ENCODE measurements at regions not wholly inside any gene's neighbourhood (a gene's known extent, or its start where the extent isn't known, plus 50 kb on each side); places are given as distances from the start of the nearest gene placed in this dataset.

DNA sequence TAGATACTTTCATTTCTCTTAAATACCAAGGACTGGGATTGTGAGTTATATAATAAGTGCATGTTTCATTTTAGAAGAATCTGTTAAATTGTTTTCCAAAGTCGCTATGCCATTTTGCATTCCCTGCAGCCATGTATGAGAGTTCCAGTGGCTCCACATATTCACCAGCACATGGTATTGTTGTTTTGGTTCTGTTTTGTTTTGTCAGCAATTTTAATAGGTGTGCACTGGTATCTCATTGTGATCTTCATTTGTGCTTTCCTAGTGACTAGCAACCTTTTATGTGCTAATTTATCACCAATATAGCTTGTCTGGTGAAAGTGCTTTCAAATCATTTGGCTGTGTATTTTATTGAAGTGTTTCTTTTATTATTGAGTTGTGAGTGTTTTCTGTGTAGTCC lies 278.9 kb downstream of the ZNF516 start:
- H3K36me3 Mint-ChIP-seq (ENCODE audit: low read depth): no peaks in the 10 kb centered on the region
- no peaks in the 10 kb centered on the region for H3K9me3 Mint-ChIP-seq (ENCODE audit: insufficient read depth)
- ATAC-seq (no peak), DNase-seq (no peak)
- peaks cover 2% of the 10 kb centered on the region for H3K27me3 Mint-ChIP-seq (ENCODE audit: low read depth)
- POLR2A ChIA-PET: no interaction called here
- H3K27ac Mint-ChIP-seq: no peak overlapping the region
- H3K4me3 Mint-ChIP-seq: no peak overlapping the region
- CTCF ChIA-PET: no interaction called here
- H3K4me1 Mint-ChIP-seq (ENCODE audit: low read depth): peaks cover 14% of the 10 kb centered on the region

DNA sequence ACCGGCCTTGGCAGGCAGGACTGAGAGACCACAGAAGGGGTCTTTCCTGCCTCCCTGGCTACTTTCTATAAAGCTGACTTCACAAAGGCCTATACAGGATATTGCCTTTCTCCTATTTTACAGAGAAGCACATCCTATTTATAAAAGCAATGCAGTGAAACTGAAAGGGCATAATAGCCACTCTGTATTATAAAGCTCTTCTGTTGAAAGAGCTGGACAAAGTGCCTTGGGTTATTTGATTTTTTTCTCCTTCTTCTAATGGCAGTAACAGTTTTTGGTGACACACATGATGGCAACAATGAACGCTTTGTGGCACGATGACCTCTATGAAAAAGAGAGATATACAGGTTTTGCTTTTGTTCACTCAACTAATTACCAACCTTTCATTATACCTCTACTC lies 281.1 kb downstream of the ZNF516 start:
- CTCF ChIA-PET: interaction anchor here (0.8 kb wide), 1 partner anchor 39 kb away, joined by 3 read pairs; no protein-coding TSS in a partner anchor
- ATAC-seq: no peak
- Mint-ChIP-seq H3K4me3 (no peak overlapping the region), H3K4me1 (ENCODE audit: low read depth) (peaks cover 17% of the 10 kb centered on the region), H3K36me3 (ENCODE audit: low read depth) (no peaks in the 10 kb centered on the region), H3K27me3 (ENCODE audit: low read depth) (peaks cover 4% of the 10 kb centered on the region), H3K27ac (no peak overlapping the region), H3K9me3 (ENCODE audit: insufficient read depth) (no peaks in the 10 kb centered on the region)
- POLR2A ChIA-PET: no interaction called here
- no peak for DNase-seq

DNA sequence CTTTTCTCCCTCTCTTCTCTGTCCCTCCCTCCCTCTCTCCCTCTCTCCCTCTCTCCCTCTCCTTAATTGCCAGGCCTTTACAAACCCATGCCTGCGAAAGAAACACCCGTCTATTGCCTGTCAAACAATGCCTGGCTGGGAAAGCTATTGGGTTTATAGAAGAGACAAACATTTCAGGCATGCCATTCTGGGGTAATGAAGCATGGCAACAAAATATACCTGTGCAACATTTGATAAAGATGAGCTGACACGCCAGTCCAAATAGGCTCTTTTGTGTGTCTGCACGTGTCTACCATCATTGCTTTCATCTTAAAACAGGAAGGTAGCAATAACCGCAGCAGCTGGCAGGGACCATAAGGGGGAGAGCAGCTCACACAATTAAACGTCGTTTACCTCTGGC lies 282.1 kb downstream of the ZNF516 start:
- ChIA-PET CTCF (no interaction called here), POLR2A (no interaction called here)
- Mint-ChIP-seq H3K36me3 (ENCODE audit: low read depth) (no peaks in the 10 kb centered on the region), H3K27me3 (ENCODE audit: low read depth) (peaks cover 4% of the 10 kb centered on the region), H3K9me3 (ENCODE audit: insufficient read depth) (no peaks in the 10 kb centered on the region), H3K4me1 (ENCODE audit: low read depth) (peaks cover 18% of the 10 kb centered on the region), H3K4me3 (no peak overlapping the region), H3K27ac (no peak overlapping the region)
- DNase-seq: peak; percentile 33
- peak; percentile 53 for ATAC-seq

DNA sequence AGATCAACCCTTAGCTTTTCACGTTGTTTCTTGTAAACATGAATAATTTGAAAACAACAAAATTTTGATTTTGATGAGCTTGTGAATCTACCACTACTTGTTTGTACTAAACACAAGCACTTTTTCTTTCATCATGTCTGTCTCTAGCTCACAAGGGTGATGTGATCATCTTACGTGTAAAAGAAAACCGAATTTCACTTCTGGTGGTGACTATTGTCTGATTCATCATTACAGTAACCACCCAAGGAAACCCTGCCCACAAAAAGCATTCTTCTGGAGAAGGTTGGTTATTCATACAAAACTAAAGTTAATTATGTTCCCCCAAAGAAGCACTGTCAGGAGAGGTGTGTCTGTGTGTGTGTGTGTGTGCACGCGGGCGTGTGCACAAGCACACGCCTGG lies 285.4 kb downstream of the ZNF516 start:
- Mint-ChIP-seq H3K27me3 (ENCODE audit: low read depth) (peaks cover 10% of the 10 kb centered on the region), H3K9me3 (ENCODE audit: insufficient read depth) (no peaks in the 10 kb centered on the region)
- DNase-seq: no peak

DNA sequence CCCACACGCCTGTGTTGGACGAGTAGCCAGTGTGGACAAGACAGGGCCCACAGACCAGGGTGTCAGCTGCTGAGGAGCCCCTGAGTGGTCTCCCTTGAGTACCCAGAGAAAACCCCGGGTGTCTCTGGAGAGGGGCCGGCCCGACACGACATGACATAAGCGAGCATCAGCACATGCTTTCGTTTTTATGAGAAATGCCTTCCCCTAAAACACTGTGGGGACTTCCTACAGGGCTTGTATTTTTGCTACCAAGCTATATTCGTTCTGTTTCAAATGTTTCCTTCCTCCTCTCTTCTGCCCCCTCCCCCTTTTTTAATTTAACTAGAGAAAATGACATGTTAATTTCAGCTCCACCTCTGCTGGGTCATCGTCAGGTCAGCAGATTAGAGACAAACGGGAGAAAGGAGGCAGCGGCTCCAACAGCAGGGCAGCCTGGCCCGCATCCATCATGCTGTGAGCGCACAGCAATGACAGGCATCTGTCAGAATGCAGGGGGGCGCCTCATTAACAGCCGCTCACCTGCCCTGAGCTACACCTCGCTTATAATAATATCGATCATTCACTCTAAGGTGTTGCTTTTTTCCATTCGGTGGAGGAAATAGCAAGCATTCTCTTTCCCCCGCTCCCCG lies 286.2 kb downstream of the ZNF516 start:
- no peaks in the 10 kb centered on the region for H3K9me3 Mint-ChIP-seq (ENCODE audit: insufficient read depth)
- peak overlapping the region; percentile 22 for H3K27ac Mint-ChIP-seq
- peaks cover 10% of the 10 kb centered on the region for H3K27me3 Mint-ChIP-seq (ENCODE audit: low read depth)
- no peak for ATAC-seq
- H3K36me3 Mint-ChIP-seq (ENCODE audit: low read depth): no peaks in the 10 kb centered on the region
- peaks cover 15% of the 10 kb centered on the region for H3K4me1 Mint-ChIP-seq (ENCODE audit: low read depth)
- CTCF ChIA-PET: no interaction called here
- no peak overlapping the region for H3K4me3 Mint-ChIP-seq
- DNase-seq: no peak
- POLR2A ChIA-PET: no interaction called here

More for the DNA sequence above, 285.4 kb downstream of the ZNF516 start:
- H3K27ac Mint-ChIP-seq: no peak overlapping the region
- CTCF ChIA-PET: no interaction called here
- peaks cover 18% of the 10 kb centered on the region for H3K4me1 Mint-ChIP-seq (ENCODE audit: low read depth)
- H3K4me3 Mint-ChIP-seq: no peak overlapping the region
- H3K36me3 Mint-ChIP-seq (ENCODE audit: low read depth): no peaks in the 10 kb centered on the region
- ATAC-seq: no peak
- POLR2A ChIA-PET: interaction anchor here (0.6 kb wide), 1 partner anchor 1339 kb away, joined by 3 read pairs; no protein-coding TSS in a partner anchor

DNA sequence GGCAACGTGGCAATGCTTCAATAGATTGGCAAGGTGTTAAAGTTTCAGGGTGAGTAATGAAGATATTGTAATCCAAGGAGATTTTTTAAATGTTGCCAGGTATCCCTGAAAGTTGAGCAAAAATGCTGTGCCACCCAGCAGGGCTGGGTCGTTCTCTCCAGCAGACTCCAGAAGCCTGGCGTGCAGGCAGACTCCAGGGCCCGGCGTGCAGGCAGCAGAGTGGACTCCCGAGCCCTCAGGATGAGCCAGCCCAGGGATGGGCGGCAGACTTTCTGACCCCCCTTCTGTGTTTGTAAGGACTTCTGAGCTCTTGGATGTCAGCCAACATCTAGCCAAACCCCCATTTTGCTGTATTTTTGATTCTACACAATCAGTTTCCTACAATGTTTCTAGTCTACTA lies 289.1 kb downstream of the ZNF516 start:
- DNase-seq: no peak
- Mint-ChIP-seq H3K4me3 (no peak overlapping the region), H3K27ac (no peak overlapping the region), H3K4me1 (ENCODE audit: low read depth) (peaks cover 4% of the 10 kb centered on the region), H3K9me3 (ENCODE audit: insufficient read depth) (no peaks in the 10 kb centered on the region), H3K36me3 (ENCODE audit: low read depth) (no peaks in the 10 kb centered on the region), H3K27me3 (ENCODE audit: low read depth) (peaks cover 10% of the 10 kb centered on the region)
- no peak for ATAC-seq
- POLR2A ChIA-PET: no interaction called here
- CTCF ChIA-PET: no interaction called here

DNA sequence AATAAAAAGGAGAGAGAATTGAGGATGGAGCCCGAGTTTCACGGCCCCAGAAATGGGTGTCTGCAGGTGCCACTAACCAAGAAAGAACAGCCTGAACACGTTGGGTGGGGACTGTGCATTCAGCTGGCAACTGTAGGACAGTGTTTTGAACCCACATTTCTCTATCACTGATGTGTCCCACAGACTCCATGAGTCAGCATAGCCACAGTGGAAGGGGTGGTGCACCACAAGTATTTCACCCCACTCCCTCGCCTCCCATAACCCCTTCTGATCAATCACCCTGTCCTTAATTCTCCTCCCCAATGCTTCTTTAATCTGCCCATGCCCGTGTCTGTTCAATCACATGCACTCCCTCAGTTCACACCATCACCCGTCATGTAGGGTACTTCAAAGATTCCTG lies 291.5 kb downstream of the ZNF516 start:
- H3K36me3 Mint-ChIP-seq (ENCODE audit: low read depth): no peaks in the 10 kb centered on the region
- ATAC-seq (no peak), DNase-seq (no peak)
- H3K27me3 Mint-ChIP-seq (ENCODE audit: low read depth): peaks cover 8% of the 10 kb centered on the region
- H3K4me1 Mint-ChIP-seq (ENCODE audit: low read depth): no peaks in the 10 kb centered on the region
- H3K9me3 Mint-ChIP-seq (ENCODE audit: insufficient read depth): no peaks in the 10 kb centered on the region
- H3K27ac Mint-ChIP-seq: no peak overlapping the region
- ChIA-PET CTCF (interaction anchor here (1.0 kb wide), 1 partner anchor 10 kb away, joined by 3 read pairs; no protein-coding TSS in a partner anchor), POLR2A (no interaction called here)
- no peak overlapping the region for H3K4me3 Mint-ChIP-seq

DNA sequence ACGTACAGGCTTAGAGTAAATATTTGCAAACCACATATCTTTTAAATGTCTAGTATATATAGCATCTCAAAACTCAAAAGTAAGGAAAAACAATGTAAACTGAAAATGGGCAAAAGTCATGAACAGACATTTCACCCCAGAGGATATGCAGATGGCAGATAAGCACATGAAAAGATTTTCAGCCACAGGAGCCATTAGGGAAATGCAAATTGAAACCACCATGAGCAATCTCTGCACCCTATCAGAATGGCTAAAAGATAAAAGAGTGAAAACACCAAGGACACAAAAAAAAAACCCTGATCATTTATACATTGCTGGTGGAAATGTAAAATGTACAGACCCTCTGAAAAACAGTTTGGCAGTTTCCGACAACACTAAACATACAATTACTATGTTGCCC lies 292.7 kb downstream of the ZNF516 start:
- H3K4me1 Mint-ChIP-seq (ENCODE audit: low read depth): no peaks in the 10 kb centered on the region
- DNase-seq (no peak), ATAC-seq (no peak)
- no peaks in the 10 kb centered on the region for H3K9me3 Mint-ChIP-seq (ENCODE audit: insufficient read depth)
- peaks cover 10% of the 10 kb centered on the region for H3K27me3 Mint-ChIP-seq (ENCODE audit: low read depth)
- CTCF ChIA-PET: no interaction called here
- H3K4me3 Mint-ChIP-seq: no peak overlapping the region
- POLR2A ChIA-PET: no interaction called here
- H3K36me3 Mint-ChIP-seq (ENCODE audit: low read depth): no peaks in the 10 kb centered on the region
- H3K27ac Mint-ChIP-seq: no peak overlapping the region

DNA sequence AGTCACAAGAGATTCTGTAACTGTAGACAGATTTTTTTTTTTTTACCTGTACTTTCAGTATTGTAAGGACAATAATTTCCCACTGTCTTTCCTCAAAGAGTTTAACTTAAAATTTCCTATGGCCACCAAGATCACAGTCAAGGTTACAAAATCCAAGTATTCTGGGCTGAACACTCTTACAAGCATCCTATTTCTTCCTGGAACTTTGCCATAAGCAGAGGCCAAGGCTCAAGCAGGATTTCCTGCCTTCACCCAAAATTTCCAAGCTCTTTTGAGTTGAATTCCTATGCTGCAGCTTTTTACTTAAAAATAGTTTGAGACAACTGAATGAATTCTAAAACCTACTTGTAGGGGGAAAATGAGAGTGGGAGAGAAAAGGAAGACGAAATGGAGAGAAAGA lies 299.4 kb downstream of the ZNF516 start:
- Mint-ChIP-seq H3K4me1 (ENCODE audit: low read depth) (no peaks in the 10 kb centered on the region), H3K27me3 (ENCODE audit: low read depth) (peaks cover 4% of the 10 kb centered on the region), H3K36me3 (ENCODE audit: low read depth) (no peaks in the 10 kb centered on the region), H3K9me3 (ENCODE audit: insufficient read depth) (no peaks in the 10 kb centered on the region), H3K27ac (no peak overlapping the region), H3K4me3 (no peak overlapping the region)
- ChIA-PET CTCF (no interaction called here), POLR2A (no interaction called here)
- ATAC-seq (no peak), DNase-seq (no peak)

DNA sequence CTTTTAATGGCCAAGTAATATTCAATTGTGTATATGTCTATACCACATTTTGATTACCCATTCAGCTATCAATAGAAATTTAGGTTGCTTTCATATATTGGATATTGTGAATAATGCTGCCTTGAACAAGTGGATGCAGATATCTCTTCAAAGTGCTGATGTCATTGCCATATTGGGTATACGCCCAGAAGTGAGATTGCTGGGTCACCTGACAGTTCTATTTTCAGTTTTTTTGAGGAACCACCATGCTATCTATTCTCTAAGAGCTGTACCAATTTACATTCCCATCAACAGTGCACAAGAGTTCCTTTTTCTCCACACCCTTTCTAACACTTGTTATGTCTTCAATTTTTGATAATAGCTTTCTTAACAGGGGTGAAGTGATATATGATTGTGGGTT lies 306.9 kb downstream of the ZNF516 start:
- ChIA-PET POLR2A (no interaction called here), CTCF (no interaction called here)

DNA sequence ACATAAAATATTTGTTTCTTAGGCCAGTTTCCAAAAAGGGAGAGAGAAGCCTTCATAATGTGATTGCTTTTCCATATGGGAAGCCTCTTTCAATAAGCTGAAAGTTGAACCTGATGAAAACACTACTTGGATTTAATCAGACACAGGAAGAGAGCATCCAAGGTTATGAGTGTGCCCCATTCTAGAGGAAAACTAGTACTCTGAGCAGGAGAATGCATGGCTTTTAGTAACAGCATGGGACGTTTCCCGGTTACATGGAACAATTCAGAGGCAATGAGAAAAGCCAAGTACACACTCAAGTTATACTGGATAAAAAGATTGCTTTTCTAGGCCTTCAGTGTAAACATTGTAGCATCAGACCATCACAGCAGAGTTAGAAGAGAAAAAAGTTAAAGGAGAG lies 315.8 kb downstream of the ZNF516 start:
- no peak overlapping the region for H3K4me3 Mint-ChIP-seq
- H3K36me3 Mint-ChIP-seq (ENCODE audit: low read depth): no peaks in the 10 kb centered on the region
- no peaks in the 10 kb centered on the region for H3K9me3 Mint-ChIP-seq (ENCODE audit: insufficient read depth)
- H3K27me3 Mint-ChIP-seq (ENCODE audit: low read depth): peaks cover 5% of the 10 kb centered on the region
- no peak for DNase-seq
- POLR2A ChIA-PET: no interaction called here
- H3K27ac Mint-ChIP-seq: no peak overlapping the region
- ATAC-seq: no peak
- no peaks in the 10 kb centered on the region for H3K4me1 Mint-ChIP-seq (ENCODE audit: low read depth)
- CTCF ChIA-PET: no interaction called here

More for the DNA sequence above, 306.9 kb downstream of the ZNF516 start:
- Mint-ChIP-seq H3K27me3 (ENCODE audit: low read depth) (peaks cover 4% of the 10 kb centered on the region), H3K9me3 (ENCODE audit: insufficient read depth) (no peaks in the 10 kb centered on the region), H3K27ac (no peak overlapping the region), H3K4me3 (no peak overlapping the region), H3K4me1 (ENCODE audit: low read depth) (no peaks in the 10 kb centered on the region), H3K36me3 (ENCODE audit: low read depth) (no peaks in the 10 kb centered on the region)
- DNase-seq (no peak), ATAC-seq (no peak)

DNA sequence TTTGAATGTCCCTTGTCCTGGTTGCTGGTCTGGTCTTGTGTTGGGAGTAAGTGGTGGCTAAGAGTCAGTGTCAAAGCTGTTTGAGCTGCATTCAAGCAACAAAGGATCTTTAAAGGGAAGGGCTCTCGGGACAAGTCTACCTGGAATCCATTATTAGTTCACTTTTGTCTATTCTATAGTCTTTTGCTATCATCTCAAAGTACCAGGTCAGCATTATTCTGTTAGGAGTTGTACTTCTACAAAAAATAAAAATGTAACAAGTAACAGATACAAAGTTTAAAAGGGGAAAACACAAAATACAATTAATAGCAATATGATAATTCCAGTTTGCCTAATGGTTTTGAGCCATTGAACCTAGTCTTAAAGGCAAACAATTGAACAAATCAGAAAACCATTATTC lies 317.9 kb downstream of the ZNF516 start:
- ChIA-PET POLR2A (no interaction called here), CTCF (no interaction called here)
- Mint-ChIP-seq H3K9me3 (ENCODE audit: insufficient read depth) (no peaks in the 10 kb centered on the region), H3K27me3 (ENCODE audit: low read depth) (peaks cover 2% of the 10 kb centered on the region), H3K4me1 (ENCODE audit: low read depth) (no peaks in the 10 kb centered on the region), H3K27ac (no peak overlapping the region), H3K4me3 (no peak overlapping the region), H3K36me3 (ENCODE audit: low read depth) (no peaks in the 10 kb centered on the region)
- ATAC-seq (no peak), DNase-seq (no peak)

DNA sequence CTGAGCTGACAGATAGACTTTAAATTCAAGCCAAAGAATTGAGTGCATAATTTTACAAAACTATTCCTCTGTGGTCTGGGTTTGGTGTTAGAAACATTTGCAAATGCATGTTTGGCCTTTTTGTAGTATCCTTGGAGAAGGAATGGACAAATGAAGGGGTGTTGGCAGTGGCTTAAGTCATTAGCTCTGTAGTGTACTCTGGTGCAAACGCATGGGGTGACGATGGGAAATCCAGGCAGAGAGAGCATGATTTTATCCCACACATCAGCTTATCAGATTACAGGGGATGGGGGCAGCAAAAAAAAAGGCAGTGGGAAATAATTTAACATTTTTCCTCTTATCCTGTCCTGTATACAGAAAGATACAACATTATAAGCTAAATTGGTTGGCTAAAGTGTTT lies 320.6 kb downstream of the ZNF516 start:
- no peak overlapping the region for H3K27ac Mint-ChIP-seq
- CTCF ChIA-PET: no interaction called here
- H3K36me3 Mint-ChIP-seq (ENCODE audit: low read depth): no peaks in the 10 kb centered on the region
- no peaks in the 10 kb centered on the region for H3K4me1 Mint-ChIP-seq (ENCODE audit: low read depth)
- ATAC-seq: no peak
- no peaks in the 10 kb centered on the region for H3K9me3 Mint-ChIP-seq (ENCODE audit: insufficient read depth)
- no peak overlapping the region for H3K4me3 Mint-ChIP-seq
- no peak for DNase-seq
- POLR2A ChIA-PET: no interaction called here
- peaks cover 2% of the 10 kb centered on the region for H3K27me3 Mint-ChIP-seq (ENCODE audit: low read depth)
